ENCODE measurements at regions not wholly inside any gene's neighbourhood (a gene's known extent, or its start where the extent isn't known, plus 50 kb on each side); places are given as distances from the start of the nearest gene placed in this dataset.

- no peak for TF ChIP-seq CTCF (IDR thresholded peaks at IDR 0.05; ENCODE audit: low read depth, low read length)
- DNase-seq (ENCODE audit: low read depth in 2 of 2) = no peak
- H3K4me3 ChIP-seq (replicated peaks in 1 of 2; ENCODE audit: low read depth in 2 of 2, low read length in 2 of 2) = no peak overlapping the region
Measured at GRCh38 chr5:114695292-114695904, 333.5 kb downstream of the KCNN2 start.

GRCh38 chr5:114686356-114686755 is 324.5 kb downstream of the KCNN2 start:
- no peak for TF ChIP-seq CTCF (IDR thresholded peaks at IDR 0.05; ENCODE audit: low read depth, low read length)
- H3K4me3 ChIP-seq (replicated peaks in 1 of 2; ENCODE audit: low read depth in 2 of 2, low read length in 2 of 2) = no peak overlapping the region
- no peak for DNase-seq (ENCODE audit: low read depth in 2 of 2)

DNA sequence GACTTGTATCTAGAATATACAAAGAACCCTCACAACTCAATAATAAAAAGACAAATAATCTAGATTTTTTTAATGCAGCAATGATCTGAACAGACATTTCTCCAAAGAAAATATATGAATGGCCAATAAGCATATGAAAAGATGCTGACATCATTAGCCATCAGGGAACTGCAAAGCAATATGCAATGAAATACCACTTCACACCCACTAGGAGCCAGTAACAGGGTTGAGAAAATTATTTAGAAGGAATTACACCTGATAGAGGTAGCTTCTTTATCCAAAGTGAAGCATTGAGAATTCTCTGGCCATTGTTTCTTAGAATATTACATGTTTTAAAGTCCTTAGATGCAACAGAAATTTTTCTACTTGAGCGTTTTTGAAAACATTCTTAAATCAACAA is 316.9 kb downstream of the KCNN2 start:
- no peak overlapping the region for H3K4me3 ChIP-seq (replicated peaks in 1 of 2; ENCODE audit: low read depth in 2 of 2, low read length in 2 of 2)
- no peak for DNase-seq (ENCODE audit: low read depth in 2 of 2)
- no peak for TF ChIP-seq CTCF (IDR thresholded peaks at IDR 0.05; ENCODE audit: low read depth, low read length)

DNA sequence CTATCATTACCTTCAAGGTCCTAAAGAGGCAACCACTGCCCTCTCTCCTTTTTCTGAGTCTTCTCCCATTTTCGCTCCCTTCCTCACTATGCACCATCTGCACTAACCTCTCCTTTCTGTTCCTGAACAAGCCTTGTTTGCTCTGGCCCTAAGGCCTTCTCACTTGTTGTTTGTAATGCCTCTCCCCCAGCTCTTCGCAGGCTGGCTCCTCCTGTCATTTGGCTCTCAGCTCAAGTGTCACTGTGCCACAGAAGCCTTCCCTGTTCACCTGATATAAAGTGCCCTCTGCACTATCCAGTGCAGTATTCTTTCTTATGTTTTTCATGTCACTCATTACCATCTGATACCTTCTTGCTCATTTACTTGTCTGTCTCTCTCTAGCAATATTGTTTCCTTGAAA is 303.7 kb downstream of the KCNN2 start:
- TF ChIP-seq CTCF (IDR thresholded peaks at IDR 0.05; ENCODE audit: low read depth, low read length) = no peak
- H3K4me3 ChIP-seq (replicated peaks in 1 of 2; ENCODE audit: low read depth in 2 of 2, low read length in 2 of 2) = no peak overlapping the region
- no peak for DNase-seq (ENCODE audit: low read depth in 2 of 2)

GRCh38 chr5:114660791-114661190 is 298.9 kb downstream of the KCNN2 start:
- H3K4me3 ChIP-seq (replicated peaks in 1 of 2; ENCODE audit: low read depth in 2 of 2, low read length in 2 of 2) = no peak overlapping the region
- DNase-seq (ENCODE audit: low read depth in 2 of 2) = no peak
- TF ChIP-seq CTCF (IDR thresholded peaks at IDR 0.05; ENCODE audit: low read depth, low read length) = no peak

DNA sequence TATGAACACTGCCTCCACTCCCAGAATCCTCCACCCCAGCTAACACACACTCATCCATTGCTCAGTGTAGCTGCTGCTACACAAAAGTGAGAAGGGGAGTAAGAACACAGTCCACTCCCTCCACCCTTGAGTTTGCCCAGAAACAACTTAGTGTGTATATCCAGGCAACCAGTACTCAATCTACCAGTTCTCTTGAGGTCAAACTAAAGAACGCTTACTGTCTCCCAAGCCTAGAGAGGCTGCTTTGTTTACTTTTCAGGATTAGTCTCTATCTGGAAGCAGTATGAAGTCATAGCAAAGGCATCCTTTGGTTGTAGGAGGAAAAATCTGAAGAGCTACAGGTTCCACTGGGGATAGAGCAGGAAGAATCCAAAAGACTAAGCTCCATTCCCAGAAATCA is 296.3 kb downstream of the KCNN2 start:
- peak in 1 of 2 donors; percentile 0 for DNase-seq (ENCODE audit: low read depth in 2 of 2)
- no peak overlapping the region for H3K4me3 ChIP-seq (replicated peaks in 1 of 2; ENCODE audit: low read depth in 2 of 2, low read length in 2 of 2)
- TF ChIP-seq CTCF (IDR thresholded peaks at IDR 0.05; ENCODE audit: low read depth, low read length) = no peak
